GM12873 (cell line): ENCODE measurements at regions not wholly inside any gene's neighbourhood (a gene's known extent, or its start where the extent isn't known, plus 50 kb on each side); places are given as distances from the start of the nearest gene placed in this dataset.

Source experiments
- TF ChIP-seq, protein P1 (sequence below): IDR thresholded peaks from 2 replicates; pipeline ENCODE4 v1.5.1; 2012; ENCODE audit warnings: low read depth, mild to moderate bottlenecking, moderate library complexity, low read length, control low read depth; ENCODE audit not compliant: insufficient read depth; ENCODE audit errors: missing control alignments

GRCh38 chr1:213573648-213574009 lies 414.1 kb upstream of the PROX1 start:
- TF ChIP-seq, protein P1, sequence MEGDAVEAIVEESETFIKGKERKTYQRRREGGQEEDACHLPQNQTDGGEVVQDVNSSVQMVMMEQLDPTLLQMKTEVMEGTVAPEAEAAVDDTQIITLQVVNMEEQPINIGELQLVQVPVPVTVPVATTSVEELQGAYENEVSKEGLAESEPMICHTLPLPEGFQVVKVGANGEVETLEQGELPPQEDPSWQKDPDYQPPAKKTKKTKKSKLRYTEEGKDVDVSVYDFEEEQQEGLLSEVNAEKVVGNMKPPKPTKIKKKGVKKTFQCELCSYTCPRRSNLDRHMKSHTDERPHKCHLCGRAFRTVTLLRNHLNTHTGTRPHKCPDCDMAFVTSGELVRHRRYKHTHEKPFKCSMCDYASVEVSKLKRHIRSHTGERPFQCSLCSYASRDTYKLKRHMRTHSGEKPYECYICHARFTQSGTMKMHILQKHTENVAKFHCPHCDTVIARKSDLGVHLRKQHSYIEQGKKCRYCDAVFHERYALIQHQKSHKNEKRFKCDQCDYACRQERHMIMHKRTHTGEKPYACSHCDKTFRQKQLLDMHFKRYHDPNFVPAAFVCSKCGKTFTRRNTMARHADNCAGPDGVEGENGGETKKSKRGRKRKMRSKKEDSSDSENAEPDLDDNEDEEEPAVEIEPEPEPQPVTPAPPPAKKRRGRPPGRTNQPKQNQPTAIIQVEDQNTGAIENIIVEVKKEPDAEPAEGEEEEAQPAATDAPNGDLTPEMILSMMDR = no peak

- TF ChIP-seq, protein P1 = no peak
Measured at GRCh38 chr1:213582976-213583567, 404.7 kb upstream of the PROX1 start.

DNA sequence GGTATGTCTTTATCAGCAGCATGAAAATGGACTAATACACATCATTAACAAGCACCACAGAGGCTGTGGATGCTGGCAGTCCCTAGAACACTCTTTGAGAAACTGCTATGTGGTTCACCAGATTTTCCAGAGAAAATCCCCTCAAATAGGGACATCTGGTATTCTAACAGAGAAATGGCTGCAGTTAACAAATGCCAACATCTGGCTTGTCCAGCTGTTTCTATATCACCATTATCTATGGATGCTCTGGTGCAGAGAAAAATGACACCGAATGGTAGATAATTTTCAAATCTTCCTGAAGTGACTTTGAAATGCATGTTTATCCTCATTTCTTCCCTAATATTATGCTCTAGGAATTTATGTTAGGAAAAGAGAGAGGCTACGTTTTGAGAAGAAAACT lies 403.5 kb upstream of the PROX1 start:
- TF ChIP-seq, protein P1 = no peak

- TF ChIP-seq, protein P1 = no peak
Measured at GRCh38 chr1:213585402-213585801, 402.4 kb upstream of the PROX1 start.

DNA sequence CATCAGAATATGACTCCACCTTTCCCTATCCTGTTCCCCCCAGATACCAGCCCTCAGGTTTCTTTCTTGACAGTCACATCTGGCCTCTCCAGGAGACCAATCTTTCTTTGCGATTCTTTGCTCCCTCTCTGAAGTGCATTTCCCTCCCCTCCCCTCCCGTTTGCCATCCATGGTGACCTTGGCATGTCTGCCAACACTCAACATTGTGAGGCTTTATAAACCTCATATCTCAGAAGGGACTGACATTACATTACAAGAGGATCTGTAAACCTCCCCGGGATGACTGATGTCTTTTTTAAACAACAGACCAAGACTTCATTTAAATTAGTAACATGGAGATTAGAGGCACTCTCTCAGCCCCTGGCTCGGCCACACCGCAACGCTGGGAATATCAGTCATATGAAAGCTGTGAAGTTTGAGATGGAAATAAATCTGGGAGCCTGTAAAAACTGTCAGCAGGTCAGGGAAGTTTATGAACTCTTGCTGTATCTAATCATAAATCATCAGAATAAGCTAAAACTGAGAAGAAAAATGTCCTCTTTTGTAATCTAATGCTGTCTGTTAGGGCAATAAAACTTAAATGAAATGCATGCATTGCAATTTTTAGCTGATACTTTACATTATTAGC lies 401.7 kb upstream of the PROX1 start:
- TF ChIP-seq, protein P1 = no peak

DNA sequence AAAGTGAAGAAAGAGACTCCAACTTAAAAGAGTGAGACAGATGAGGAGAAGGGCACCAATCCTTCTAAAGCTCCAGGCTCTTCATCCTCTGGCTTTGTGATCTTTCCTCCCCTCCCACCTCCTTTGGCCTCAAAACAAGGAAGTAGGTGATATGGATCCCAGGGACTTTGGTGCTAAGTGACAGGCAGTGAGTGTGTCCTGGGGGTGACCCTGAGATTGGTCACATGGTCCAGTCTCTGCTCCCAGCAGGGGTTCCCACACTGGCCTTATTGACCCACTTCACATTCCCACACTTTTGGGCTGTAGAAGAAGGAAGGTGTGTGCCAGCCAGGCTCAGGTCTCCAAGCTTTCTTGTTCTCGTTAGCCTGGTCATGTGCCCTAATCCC lies 401.2 kb upstream of the PROX1 start:
- TF ChIP-seq, protein P1 = no peak

- TF ChIP-seq, protein P1 = no peak
Measured at GRCh38 chr1:213596729-213597128, 391.0 kb upstream of the PROX1 start.
